ENCODE measurements at regions not wholly inside any gene's neighbourhood (a gene's known extent, or its start where the extent isn't known, plus 50 kb on each side); places are given as distances from the start of the nearest gene placed in this dataset.

GRCh38 chr5:125226825-125227224 is 480.4 kb upstream of the ZNF608 start:
- TF ChIP-seq CTCF (IDR thresholded peaks at IDR 0.05; ENCODE audit: extremely low read depth in 1 of 2, insufficient read depth in 1 of 2, low read depth in 1 of 2, low read length in 2 of 2) (no peak), MAX (IDR thresholded peaks at IDR 0.05; ENCODE audit: insufficient read depth, insufficient read length) (no peak), EZH2 (IDR thresholded peaks at IDR 0.05; ENCODE audit: borderline replicate concordance, low read depth, low read length, severe bottlenecking) (no peak), POLR2A (IDR thresholded peaks at IDR 0.05; ENCODE audit: low read depth, low read length) (no peak), JUN (IDR thresholded peaks at IDR 0.05; ENCODE audit: borderline replicate concordance, insufficient read depth, insufficient read length, low read depth) (no peak), POLR2AphosphoS5 (IDR thresholded peaks at IDR 0.05; ENCODE audit: insufficient read depth, low read depth, low read length) (no peak), GATA2 (IDR thresholded peaks at IDR 0.05; ENCODE audit: insufficient read depth, insufficient read length, low read depth, low read length) (no peak)

All from endothelial cell of umbilical vein (primary cell).